ENCODE measurements at regions not wholly inside any gene's neighbourhood (a gene's known extent, or its start where the extent isn't known, plus 50 kb on each side); places are given as distances from the start of the nearest gene placed in this dataset.

DNA sequence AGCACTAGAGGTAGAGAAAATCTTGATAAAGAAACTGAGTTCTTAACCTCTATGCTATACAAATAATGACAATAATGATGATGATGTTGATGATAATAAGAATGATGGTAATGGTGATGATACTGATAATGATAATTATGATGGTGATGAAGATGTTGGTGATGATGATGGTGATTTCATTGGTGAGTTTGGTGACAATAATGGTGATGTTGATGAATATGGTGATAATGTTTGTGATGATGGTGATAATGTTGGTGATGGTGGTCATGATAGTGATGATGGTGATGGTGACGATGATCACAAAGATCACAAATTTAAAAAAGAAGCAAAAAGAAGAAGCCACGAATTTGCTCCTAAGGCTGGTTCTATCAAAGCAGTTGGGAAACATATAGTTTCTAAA lies 519.0 kb upstream of the C16orf82 start:
- TF ChIP-seq, protein P1, sequence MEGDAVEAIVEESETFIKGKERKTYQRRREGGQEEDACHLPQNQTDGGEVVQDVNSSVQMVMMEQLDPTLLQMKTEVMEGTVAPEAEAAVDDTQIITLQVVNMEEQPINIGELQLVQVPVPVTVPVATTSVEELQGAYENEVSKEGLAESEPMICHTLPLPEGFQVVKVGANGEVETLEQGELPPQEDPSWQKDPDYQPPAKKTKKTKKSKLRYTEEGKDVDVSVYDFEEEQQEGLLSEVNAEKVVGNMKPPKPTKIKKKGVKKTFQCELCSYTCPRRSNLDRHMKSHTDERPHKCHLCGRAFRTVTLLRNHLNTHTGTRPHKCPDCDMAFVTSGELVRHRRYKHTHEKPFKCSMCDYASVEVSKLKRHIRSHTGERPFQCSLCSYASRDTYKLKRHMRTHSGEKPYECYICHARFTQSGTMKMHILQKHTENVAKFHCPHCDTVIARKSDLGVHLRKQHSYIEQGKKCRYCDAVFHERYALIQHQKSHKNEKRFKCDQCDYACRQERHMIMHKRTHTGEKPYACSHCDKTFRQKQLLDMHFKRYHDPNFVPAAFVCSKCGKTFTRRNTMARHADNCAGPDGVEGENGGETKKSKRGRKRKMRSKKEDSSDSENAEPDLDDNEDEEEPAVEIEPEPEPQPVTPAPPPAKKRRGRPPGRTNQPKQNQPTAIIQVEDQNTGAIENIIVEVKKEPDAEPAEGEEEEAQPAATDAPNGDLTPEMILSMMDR (IDR thresholded peaks at IDR 0.05; ENCODE audit: low read length) = no peak
- TF ChIP-seq EZH2 (IDR thresholded peaks at IDR 0.05; ENCODE audit: borderline replicate concordance, low read length) = no peak
